K562 (cell line): ENCODE measurements at regions not wholly inside any gene's neighbourhood (a gene's known extent, or its start where the extent isn't known, plus 50 kb on each side); places are given as distances from the start of the nearest gene placed in this dataset.

Experiments used
- ATAC-seq: fragments of 200-7000 bp; cut with Tn5 transposase; 3 replicates; pipeline ENCODE4 v1.9.1; 2020; ENCODE audit warnings: moderate library complexity
- BruUV-seq: library from RNA; stranded (reverse); fragments of 400-500 nt; replicated peaks from 2 replicates; lab custom pipeline; 2021; lab: Mats Ljungman, UMichigan
- CTCF ChIA-PET: fragments of 300-600 bp; formaldehyde crosslinking; extraction: SDS; loops from one replicate; lab custom pipeline; 2021; ENCODE audit warnings: low intra/inter-chr PET ratio; lab: Yijun Ruan, JAX
- POLR2A ChIA-PET: fragments of 300-600, 350-650 bp; sonication (Branson Sonifier 250); formaldehyde crosslinking; extraction: SDS; loops from one replicate; lab custom pipeline; 2021; ENCODE audit warnings: antibody characterized with exemption, inconsistent platforms; lab: Yijun Ruan, JAX
- DNase-seq, 4 experiments: peaks; one replicate each; pipeline versions ENCODE4 v3.0.0 to v3.0.0-alpha.2; 2011 to 2018; ENCODE audit warnings: low spot score in 3 of 4, mixed read lengths in 3 of 4; ENCODE audit errors: extremely low read depth in 1 of 4
- FAIRE-seq: peaks from 2 replicates; lab custom pipeline; 2011; peaks lifted over from hg19 to GRCh38; lab: Jason Lieb, UNC
- H2AFZ ChIP-seq: 2 replicates; pipeline ENCODE4 v1.6.0; 2011; ENCODE audit warnings: low read depth, low read length, control low read depth, inconsistent platforms
- H3K27ac ChIP-seq: fragments of 200-600 bp; 3 replicates; pipeline ENCODE4 v1.8.0; 2011; ENCODE audit warnings: low read depth, mild to moderate bottlenecking, control low read depth, inconsistent platforms, low read length, moderate library complexity, mixed read lengths; ENCODE audit errors: extremely low read depth
- H3K27me3 ChIP-seq, 2 experiments: fragments of 300-600 bp in 1 of 2; 2 replicates in 1 of 2; 3 replicates in 1 of 2; pipeline versions ENCODE4 v1.6.0 to v1.8.0; 2011; ENCODE audit warnings: inconsistent platforms in 2 of 2, low read length in 2 of 2, mild to moderate bottlenecking in 1 of 2, mixed read lengths in 1 of 2, moderate library complexity in 1 of 2; ENCODE audit not compliant: control insufficient read depth in 2 of 2, insufficient read depth in 2 of 2
- H3K36me3 ChIP-seq: fragments of 300-600 bp; 3 replicates; pipeline ENCODE4 v1.8.0; 2011; ENCODE audit warnings: mild to moderate bottlenecking, low read length, inconsistent platforms; ENCODE audit not compliant: control insufficient read depth, insufficient read depth
- H3K4me1 ChIP-seq, 2 experiments: fragments of 200-600 bp in 1 of 2; replicated peaks in 1 of 2; 2 replicates in 1 of 2; 3 replicates in 1 of 2; pipeline versions ENCODE4 v1.5.1 to v1.8.0; 2011; ENCODE audit warnings: inconsistent platforms in 2 of 2, low read length in 2 of 2, mild to moderate bottlenecking in 1 of 2, mixed read lengths in 1 of 2, moderate library complexity in 1 of 2; ENCODE audit not compliant: control insufficient read depth in 2 of 2, insufficient read depth in 2 of 2
- H3K4me2 ChIP-seq: 2 replicates; pipeline ENCODE4 v1.6.1; 2011; ENCODE audit warnings: low read length, control low read depth, inconsistent platforms, mixed read lengths; ENCODE audit not compliant: insufficient read depth
- H3K4me3 ChIP-seq: fragments of 200-600 bp; sonication (generic), shearing (Covaris generic); 2 replicates; pipeline ENCODE4 v1.5.1; 2016; ENCODE audit warnings: control low read depth, inconsistent platforms
- H3K79me2 ChIP-seq: fragments of 200-600 bp; 3 replicates; pipeline ENCODE4 v1.8.0; 2011; ENCODE audit warnings: low read length, inconsistent platforms; ENCODE audit not compliant: control insufficient read depth, insufficient read depth
- H3K9ac ChIP-seq, 2 experiments: 2 replicates each; pipeline versions ENCODE4 v1.6.0 to v1.6.1; 2011; ENCODE audit warnings: low read depth in 2 of 2, low read length in 2 of 2, control low read depth in 1 of 2, inconsistent platforms in 1 of 2, mild to moderate bottlenecking in 1 of 2, mixed read lengths in 1 of 2; ENCODE audit not compliant: insufficient read depth in 1 of 2
- H3K9me1 ChIP-seq: one replicate; pipeline ENCODE4 v1.6.0; 2011; ENCODE audit warnings: inconsistent platforms, mild to moderate bottlenecking, low read length, moderate library complexity; ENCODE audit not compliant: control insufficient read depth, insufficient read depth
- H3K9me3 ChIP-seq: replicated peaks from 2 replicates; pipeline ENCODE4 v1.5.1; 2011; ENCODE audit warnings: low read depth, low read length, inconsistent platforms; ENCODE audit not compliant: control insufficient read depth, insufficient read depth
- H4K20me1 ChIP-seq: replicated peaks from 2 replicates; pipeline ENCODE4 v1.6.1; 2011; ENCODE audit warnings: low read length, inconsistent platforms, mixed read lengths; ENCODE audit not compliant: control insufficient read depth, insufficient read depth
- HEY1 ChIP-seq: fragments of 250-450 bp; sonication (Bioruptor Pico); IDR thresholded peaks from 2 replicates; pipeline ENCODE4 v1.5.0; 2020; ENCODE audit warnings: mild to moderate bottlenecking, moderate library complexity, borderline replicate concordance
- NFXL1 ChIP-seq: fragments of 450-650 bp; formaldehyde crosslinking; IDR thresholded peaks from 2 replicates; pipeline ENCODE4 v1.4.0; 2021; ENCODE audit warnings: mild to moderate bottlenecking
- PTBP1 ChIP-seq: fragments of 200-400 bp; formaldehyde crosslinking; IDR thresholded peaks from 2 replicates; pipeline ENCODE4 v1.6.1; 2017; ENCODE audit warnings: low read depth, low read length
- U2AF2 ChIP-seq: fragments of 200-400 bp; formaldehyde crosslinking; optimal IDR thresholded peaks from 2 replicates; pipeline ENCODE3; 2017; ENCODE audit warnings: low read depth, mild to moderate bottlenecking, low read length
- ZNF121 ChIP-seq: sonication (generic); formaldehyde crosslinking; conservative IDR thresholded peaks from 2 replicates; pipeline ENCODE4 v1.8.0; 2022; ENCODE audit warnings: missing genetic modification reagents
- WGBS: fragments of 100-300 bp; shearing (Covaris generic); methylation state at CpG from one replicate; pipeline ENCODE4 v1.1.6; 2016; ENCODE audit warnings: low coverage, mixed read lengths; ENCODE audit not compliant: insufficient coverage; ENCODE audit errors: missing lambda C conversion rate; 5-methylcytosine and 5-hydroxymethylcytosine counted together
- in situ Hi-C: fragments of 300-500 bp; cut with MboI; formaldehyde crosslinking; loops from 4 replicates; pipeline ENCODE4 v1.15.0; 2018; ENCODE audit warnings: inconsistent platforms, mixed read lengths
- intact Hi-C: fragments of 100-400 bp; cut with micrococcal nuclease; formaldehyde crosslinking; loops from 2 replicates; pipeline ENCODE4 v1.14.2; 2022
- TF ChIP-seq, protein P1 (sequence below), 2 experiments: fragments of 450-650 bp; conservative IDR thresholded peaks; 2 replicates each; pipeline ENCODE4 v1.6.1; 2017; ENCODE audit warnings: mild to moderate bottlenecking in 2 of 2, moderate library complexity in 2 of 2
- TF ChIP-seq, protein P2 (sequence below): fragments of 450-650 bp; IDR thresholded peaks from 2 replicates; pipeline ENCODE4 v1.6.1; 2017; ENCODE audit warnings: mild to moderate bottlenecking, moderate library complexity
- TF ChIP-seq, protein P3 (sequence below), 2 experiments: fragments of 200-800 bp in 1 of 2; sonication (Bioruptor generic) in 1 of 2; sonication (generic) in 1 of 2; formaldehyde crosslinking in 1 of 2; IDR thresholded peaks in 1 of 2; conservative IDR thresholded peaks in 1 of 2; 2 replicates each; pipeline versions ENCODE4 v1.5.0 to v1.6.1; 2016 to 2020; ENCODE audit warnings: missing compliant biosample characterization in 1 of 2, missing genetic modification characterization in 1 of 2, missing genetic modification reagents in 1 of 2

DNA sequence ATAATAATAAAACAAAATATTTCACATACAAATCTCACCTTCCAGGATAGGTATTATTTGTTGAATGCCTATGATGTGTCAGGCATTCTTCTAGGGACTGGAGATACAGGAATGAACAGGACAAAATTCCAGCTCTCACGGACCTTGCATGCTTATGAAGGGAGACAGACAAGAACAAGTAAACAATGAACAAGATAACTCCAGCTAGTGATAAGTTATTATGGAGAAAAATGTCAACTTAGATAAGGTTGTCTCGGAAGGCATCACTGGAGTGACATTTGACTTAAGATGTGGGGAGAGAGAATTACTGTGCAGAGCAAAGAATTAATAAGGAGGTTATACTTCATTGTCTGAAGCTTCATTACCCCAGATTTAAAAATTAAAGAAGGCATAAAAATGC, 836.7 kb downstream of the SOCS6 start:
- no peak overlapping the region for H3K9ac ChIP-seq
- no peak for TF ChIP-seq ZNF121
- TF ChIP-seq NFXL1 (CRISPR knock-in tag), result no peak
- TF ChIP-seq, protein P1, sequence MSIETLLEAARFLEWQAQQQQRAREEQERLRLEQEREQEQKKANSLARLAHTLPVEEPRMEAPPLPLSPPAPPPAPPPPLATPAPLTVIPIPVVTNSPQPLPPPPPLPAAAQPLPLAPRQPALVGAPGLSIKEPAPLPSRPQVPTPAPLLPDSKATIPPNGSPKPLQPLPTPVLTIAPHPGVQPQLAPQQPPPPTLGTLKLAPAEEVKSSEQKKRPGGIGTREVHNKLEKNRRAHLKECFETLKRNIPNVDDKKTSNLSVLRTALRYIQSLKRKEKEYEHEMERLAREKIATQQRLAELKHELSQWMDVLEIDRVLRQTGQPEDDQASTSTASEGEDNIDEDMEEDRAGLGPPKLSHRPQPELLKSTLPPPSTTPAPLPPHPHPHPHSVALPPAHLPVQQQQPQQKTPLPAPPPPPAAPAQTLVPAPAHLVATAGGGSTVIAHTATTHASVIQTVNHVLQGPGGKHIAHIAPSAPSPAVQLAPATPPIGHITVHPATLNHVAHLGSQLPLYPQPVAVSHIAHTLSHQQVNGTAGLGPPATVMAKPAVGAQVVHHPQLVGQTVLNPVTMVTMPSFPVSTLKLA (conservative IDR thresholded peaks at IDR 0.05), result no peak
- TF ChIP-seq, protein P2, sequence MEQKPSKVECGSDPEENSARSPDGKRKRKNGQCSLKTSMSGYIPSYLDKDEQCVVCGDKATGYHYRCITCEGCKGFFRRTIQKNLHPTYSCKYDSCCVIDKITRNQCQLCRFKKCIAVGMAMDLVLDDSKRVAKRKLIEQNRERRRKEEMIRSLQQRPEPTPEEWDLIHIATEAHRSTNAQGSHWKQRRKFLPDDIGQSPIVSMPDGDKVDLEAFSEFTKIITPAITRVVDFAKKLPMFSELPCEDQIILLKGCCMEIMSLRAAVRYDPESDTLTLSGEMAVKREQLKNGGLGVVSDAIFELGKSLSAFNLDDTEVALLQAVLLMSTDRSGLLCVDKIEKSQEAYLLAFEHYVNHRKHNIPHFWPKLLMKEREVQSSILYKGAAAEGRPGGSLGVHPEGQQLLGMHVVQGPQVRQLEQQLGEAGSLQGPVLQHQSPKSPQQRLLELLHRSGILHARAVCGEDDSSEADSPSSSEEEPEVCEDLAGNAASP, result no peak
- TF ChIP-seq HEY1, result no peak
- no peak for TF ChIP-seq PTBP1
- TF ChIP-seq, protein P3, sequence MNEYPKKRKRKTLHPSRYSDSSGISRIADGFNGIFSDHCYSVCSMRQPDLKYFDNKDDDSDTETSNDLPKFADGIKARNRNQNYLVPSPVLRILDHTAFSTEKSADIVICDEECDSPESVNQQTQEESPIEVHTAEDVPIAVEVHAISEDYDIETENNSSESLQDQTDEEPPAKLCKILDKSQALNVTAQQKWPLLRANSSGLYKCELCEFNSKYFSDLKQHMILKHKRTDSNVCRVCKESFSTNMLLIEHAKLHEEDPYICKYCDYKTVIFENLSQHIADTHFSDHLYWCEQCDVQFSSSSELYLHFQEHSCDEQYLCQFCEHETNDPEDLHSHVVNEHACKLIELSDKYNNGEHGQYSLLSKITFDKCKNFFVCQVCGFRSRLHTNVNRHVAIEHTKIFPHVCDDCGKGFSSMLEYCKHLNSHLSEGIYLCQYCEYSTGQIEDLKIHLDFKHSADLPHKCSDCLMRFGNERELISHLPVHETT (CRISPR knock-in tag; conservative IDR thresholded peaks at IDR 0.05 in 1 of 2, IDR thresholded peaks at IDR 0.05 in 1 of 2), result no peak
- no peak for TF ChIP-seq U2AF2
- ChIA-PET POLR2A (no interaction called here), CTCF (no interaction called here)
- H3K4me3 ChIP-seq, result no peak overlapping the region
- WGBS, result 6% methylated on average over 2 of the region's 2 CpGs
- BruUV-seq, result no TSS peak
- no peak for DNase-seq
- H2AFZ ChIP-seq, result no peak overlapping the region
- no peak overlapping the region for H3K27ac ChIP-seq
- no peaks in the 10 kb centered on the region for H3K79me2 ChIP-seq
- no peak for FAIRE-seq
- no peaks in the 10 kb centered on the region for H3K4me1 ChIP-seq
- in situ Hi-C loops (no loop called here), intact Hi-C loops (no loop called here)
- H3K4me2 ChIP-seq, result no peak overlapping the region
- no peaks in the 10 kb centered on the region for H3K9me1 ChIP-seq
- ATAC-seq, result no peak
- no peaks in the 10 kb centered on the region for H3K36me3 ChIP-seq
- no peaks in the 10 kb centered on the region for H4K20me1 ChIP-seq
- no peaks in the 10 kb centered on the region for H3K9me3 ChIP-seq
- no peaks in the 10 kb centered on the region for H3K27me3 ChIP-seq
